Uterus (tissue), 2 donors: ENCODE measurements at regions not wholly inside any gene's neighbourhood (a gene's known extent, or its start where the extent isn't known, plus 50 kb on each side); places are given as distances from the start of the nearest gene placed in this dataset.

ENCODE experiments used
- CTCF ChIP-seq, 4 experiments: fragments of 200-600 bp in 2 of 4; fragments of 450-650 bp in 2 of 4; sonication (generic) in 2 of 4; IDR thresholded peaks; one replicate each; pipeline ENCODE4 v1.5.1; 2016 to 2019; ENCODE audit warnings: antibody characterized with exemption in 4 of 4, mild to moderate bottlenecking in 2 of 4, moderate library complexity in 1 of 4
- POLR2A ChIP-seq, 2 donors: fragments of 450-650 bp; IDR thresholded peaks; one replicate each; pipeline ENCODE4 v1.6.1; 2016; ENCODE audit warnings: antibody characterized with exemption in 2 of 2, mild to moderate bottlenecking in 1 of 2, moderate library complexity in 1 of 2

DNA sequence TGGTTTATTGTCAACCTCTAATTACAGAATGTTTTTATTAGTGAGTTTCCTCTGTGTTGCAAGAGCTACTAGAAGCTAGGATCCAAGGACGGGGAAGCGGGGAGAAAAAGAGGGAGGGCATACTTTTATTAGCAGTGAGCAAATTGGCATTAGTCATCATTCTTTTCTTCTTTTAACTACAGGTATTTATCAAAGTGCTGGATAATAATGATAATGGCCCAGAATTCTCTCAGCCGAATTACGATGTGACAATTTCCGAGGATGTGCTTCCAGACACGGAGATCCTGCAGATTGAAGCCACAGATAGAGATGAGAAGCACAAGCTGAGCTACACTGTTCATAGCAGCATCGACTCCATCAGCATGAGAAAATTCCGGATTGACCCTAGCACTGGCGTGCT is 179.7 kb upstream of the MTNR1B start:
- no peak for TF ChIP-seq CTCF (IDR thresholded peaks at IDR 0.05)
- TF ChIP-seq POLR2A (IDR thresholded peaks at IDR 0.05): no peak
